ENCODE measurements at regions not wholly inside any gene's neighbourhood (a gene's known extent, or its start where the extent isn't known, plus 50 kb on each side); places are given as distances from the start of the nearest gene placed in this dataset.

- no peak for TF ChIP-seq REST (IDR thresholded peaks at IDR 0.05; ENCODE audit: low read depth)
- no peak for TF ChIP-seq TEAD4 (IDR thresholded peaks at IDR 0.05)
- no peak for TF ChIP-seq FOXM1 (IDR thresholded peaks at IDR 0.05; ENCODE audit: borderline replicate concordance, low read depth)
- no peak for TF ChIP-seq TAF1 (IDR thresholded peaks at IDR 0.05; ENCODE audit: low read depth)
- TF ChIP-seq EP300 (IDR thresholded peaks at IDR 0.05; ENCODE audit: borderline replicate concordance): no peak
- no peak for TF ChIP-seq EGR1 (IDR thresholded peaks at IDR 0.05)
- no peak for TF ChIP-seq RAD21 (IDR thresholded peaks at IDR 0.05; ENCODE audit: low read depth)
- TF ChIP-seq MAX (IDR thresholded peaks at IDR 0.05): no peak
Observed at GRCh38 chr19:28465371-28466086, 747.4 kb downstream of the UQCRFS1 start.

Measured in Ishikawa (cell line).